GM23338 (cell line): ENCODE measurements at regions not wholly inside any gene's neighbourhood (a gene's known extent, or its start where the extent isn't known, plus 50 kb on each side); places are given as distances from the start of the nearest gene placed in this dataset.
"Not testable (repeated sequence)": the region's sequence is repeated elsewhere in the genome, so short reads cannot be mapped to it uniquely, and the experiment has no call there.

Source experiments
- ATAC-seq: fragments of 200-7000 bp; cut with Tn5 transposase; 3 replicates; pipeline ENCODE4 v1.9.1; 2020
- DNase-seq: peaks from one replicate; pipeline ENCODE4 v3.0.0-alpha.2; 2015; ENCODE audit warnings: low spot score
- H2AFZ ChIP-seq: fragments of 200-600 bp; sonication (generic); 2 replicates; pipeline ENCODE4 v1.8.0; 2016; ENCODE audit warnings: antibody characterized with exemption, mild to moderate bottlenecking, moderate library complexity
- H3F3A ChIP-seq: fragments of 200-600 bp; sonication (generic); replicated peaks from 2 replicates; pipeline ENCODE4 v1.8.0; 2017; ENCODE audit warnings: antibody characterized with exemption, mixed run types, low read depth
- H3K27ac ChIP-seq: fragments of 200-600 bp; sonication (generic); 2 replicates; pipeline ENCODE4 v1.6.1; 2016; ENCODE audit warnings: low read depth
- H3K27me3 ChIP-seq: fragments of 200-600 bp; sonication (generic); 2 replicates; pipeline ENCODE4 v1.8.0; 2016; ENCODE audit warnings: mild to moderate bottlenecking, mixed run types, moderate library complexity; ENCODE audit not compliant: insufficient read depth
- H3K36me3 ChIP-seq: fragments of 200-600 bp; sonication (generic); 2 replicates; pipeline ENCODE4 v1.8.0; 2016; ENCODE audit warnings: mild to moderate bottlenecking; ENCODE audit not compliant: insufficient read depth
- H3K4me1 ChIP-seq: fragments of 200-600 bp; sonication (generic); 2 replicates; pipeline ENCODE4 v1.8.0; 2016; ENCODE audit warnings: mild to moderate bottlenecking, moderate library complexity; ENCODE audit not compliant: insufficient read depth
- H3K4me2 ChIP-seq: fragments of 200-600 bp; sonication (generic); 2 replicates; pipeline ENCODE4 v1.7.1; 2017; ENCODE audit warnings: mixed run types
- H3K4me3 ChIP-seq: fragments of 200-600 bp; sonication (generic); 2 replicates; pipeline ENCODE4 v1.6.1; 2016; ENCODE audit warnings: mixed run types
- H3K79me2 ChIP-seq: fragments of 200-600 bp; sonication (generic); replicated peaks from 2 replicates; pipeline ENCODE4 v1.8.0; 2017; ENCODE audit warnings: mild to moderate bottlenecking; ENCODE audit not compliant: insufficient read depth
- H3K9me2 ChIP-seq: fragments of 200-600 bp; sonication (generic); 2 replicates; pipeline ENCODE4 v1.8.0; 2017; ENCODE audit not compliant: insufficient read depth
- H4K20me1 ChIP-seq: fragments of 200-600 bp; sonication (generic); replicated peaks from 2 replicates; pipeline ENCODE4 v1.8.0; 2017; ENCODE audit warnings: mild to moderate bottlenecking; ENCODE audit not compliant: insufficient read depth
- H3K27ac Mint-ChIP-seq: 2 replicates; pipeline ENCODE4 v1.8.0; 2020; ENCODE audit warnings: inconsistent platforms, mild to moderate bottlenecking, moderate library complexity, mixed read lengths
- H3K27me3 Mint-ChIP-seq: 3 replicates; pipeline ENCODE4 v1.8.0; 2022; ENCODE audit warnings: low read depth, mild to moderate bottlenecking, moderate library complexity, mixed read lengths, inconsistent platforms; ENCODE audit not compliant: insufficient read depth, poor library complexity
- H3K36me3 Mint-ChIP-seq: 3 replicates; pipeline ENCODE4 v1.8.0; 2021; ENCODE audit warnings: low read depth, mild to moderate bottlenecking, inconsistent platforms, moderate library complexity, mixed read lengths
- H3K4me1 Mint-ChIP-seq: 3 replicates; pipeline ENCODE4 v1.8.0; 2020; ENCODE audit warnings: mild to moderate bottlenecking, inconsistent platforms, mixed read lengths
- H3K4me3 Mint-ChIP-seq: 3 replicates; pipeline ENCODE4 v1.8.0; 2021; ENCODE audit warnings: moderate library complexity, mild to moderate bottlenecking, inconsistent platforms, mixed read lengths
- H3K9me3 Mint-ChIP-seq: 3 replicates; pipeline ENCODE4 v1.8.0; 2020; ENCODE audit warnings: moderate library complexity, mild to moderate bottlenecking, inconsistent platforms, mixed read lengths
- CREB1 ChIP-seq: fragments of 250-450 bp; sonication (Bioruptor Pico); IDR thresholded peaks from 2 replicates; pipeline ENCODE4 v1.5.0; 2020; ENCODE audit warnings: low read depth, mild to moderate bottlenecking, moderate library complexity
- EZH2phosphoT487 ChIP-seq: fragments of 200-600 bp; sonication (generic); IDR thresholded peaks from one replicate; pipeline ENCODE4 v1.8.1; 2018; ENCODE audit warnings: antibody characterized with exemption; ENCODE audit not compliant: unreplicated experiment
- JUNB ChIP-seq: IDR thresholded peaks from one replicate; pipeline ENCODE4 v1.6.1; 2016; ENCODE audit warnings: antibody characterized with exemption; ENCODE audit not compliant: unreplicated experiment
- NANOG ChIP-seq: IDR thresholded peaks from 2 replicates; pipeline ENCODE4 v1.6.1; 2016; ENCODE audit warnings: antibody characterized with exemption, borderline replicate concordance
- POLR2AphosphoS5 ChIP-seq: IDR thresholded peaks from 2 replicates; pipeline ENCODE4 v1.6.1; 2016; ENCODE audit warnings: antibody characterized with exemption, low read depth
- REST ChIP-seq: IDR thresholded peaks from one replicate; pipeline ENCODE4 v1.6.1; 2018; ENCODE audit warnings: antibody characterized with exemption; ENCODE audit not compliant: unreplicated experiment
- STAT1 ChIP-seq: IDR thresholded peaks from one replicate; pipeline ENCODE4 v1.6.1; 2016; ENCODE audit warnings: antibody characterized with exemption; ENCODE audit not compliant: unreplicated experiment
- ZNF114 ChIP-seq: fragments of 250-450 bp; sonication (Bioruptor Pico); IDR thresholded peaks from 2 replicates; pipeline ENCODE4 v1.5.0; 2020; ENCODE audit warnings: mild to moderate bottlenecking, moderate library complexity
- ZNF331 ChIP-seq: fragments of 250-450 bp; sonication (Bioruptor Pico); IDR thresholded peaks from 2 replicates; pipeline ENCODE4 v1.5.0; 2020; ENCODE audit warnings: low read depth, mild to moderate bottlenecking, moderate library complexity
- ZNF462 ChIP-seq: fragments of 250-450 bp; sonication (Bioruptor Pico); IDR thresholded peaks from 2 replicates; pipeline ENCODE4 v1.5.0; 2020; ENCODE audit warnings: mild to moderate bottlenecking, moderate library complexity

GRCh38 chr2:57491213-57491612, 555.4 kb upstream of the VRK2 start:
- Histone ChIP-seq H3K27ac (no peak overlapping the region), H3F3A (no peaks in the 10 kb centered on the region), H3K9me2 (no peaks in the 10 kb centered on the region), H3K27me3 (no peaks in the 10 kb centered on the region), H3K36me3 (no peaks in the 10 kb centered on the region), H2AFZ (no peak overlapping the region), H3K4me2 (no peak overlapping the region), H4K20me1 (no peaks in the 10 kb centered on the region), H3K4me3 (no peak overlapping the region), H3K79me2 (no peaks in the 10 kb centered on the region), H3K4me1 (no peaks in the 10 kb centered on the region)
- ATAC-seq (no peak), DNase-seq (no peak)
- Mint-ChIP-seq H3K4me3 (no peak overlapping the region), H3K36me3 (0 out of 3 replicates have a peak, but pooled peaks cover 3% of the 10 kb centered on the region), H3K9me3 (no peaks in the 10 kb centered on the region; the same call in 2 of the 3 replicates), H3K27me3 (no peaks in the 10 kb centered on the region), H3K4me1 (no peaks in the 10 kb centered on the region), H3K27ac (no peak overlapping the region)
- TF ChIP-seq ZNF114 (CRISPR knock-in tag) (no peak), CREB1 (CRISPR knock-in tag) (no peak), EZH2phosphoT487 (no peak), ZNF331 (CRISPR knock-in tag) (no peak), NANOG (no peak), JUNB (no peak), REST (no peak), STAT1 (no peak), ZNF462 (CRISPR knock-in tag) (no peak), POLR2AphosphoS5 (no peak)

- not testable (repeated sequence) for H3K36me3 ChIP-seq, H3K36me3 Mint-ChIP-seq, H3K27ac ChIP-seq, H3K27ac Mint-ChIP-seq, H3K4me1 Mint-ChIP-seq, H3F3A ChIP-seq, H3K4me3 Mint-ChIP-seq, H3K4me1 ChIP-seq, H4K20me1 ChIP-seq, H2AFZ ChIP-seq, H3K4me3 ChIP-seq, H3K79me2 ChIP-seq, H3K27me3 Mint-ChIP-seq, H3K4me2 ChIP-seq, H3K9me3 Mint-ChIP-seq, H3K9me2 ChIP-seq, DNase-seq, ATAC-seq, H3K27me3 ChIP-seq
These were observed 552.6 kb upstream of the VRK2 start for GRCh38 chr2:57493966-57494365.
